IMR-90 (cell line): ENCODE measurements at regions not wholly inside any gene's neighbourhood (a gene's known extent, or its start where the extent isn't known, plus 50 kb on each side); places are given as distances from the start of the nearest gene placed in this dataset.

Experiments used
- ATAC-seq: fragments of 200-7000 bp; cut with Tn5 transposase; 2 replicates; pipeline ENCODE4 v1.9.1; 2020; ENCODE audit warnings: low read depth, mild to moderate bottlenecking, moderate library complexity
- BruUV-seq: library from RNA; stranded (reverse); fragments of 400-500 nt; replicated peaks from 2 replicates; lab custom pipeline; 2021; lab: Mats Ljungman, UMichigan
- CTCF ChIA-PET: fragments of 300-600 bp; formaldehyde crosslinking; extraction: SDS; loops from one replicate; lab custom pipeline; 2021; ENCODE audit warnings: antibody characterized with exemption; lab: Yijun Ruan, JAX
- POLR2A ChIA-PET: fragments of 300-600 bp; sonication (Branson Sonifier 250); formaldehyde crosslinking; loops from one replicate; lab custom pipeline; 2022; ENCODE audit warnings: antibody characterized with exemption; ENCODE audit not compliant: unreplicated experiment; lab: Charles Lee
- DNase-seq: peaks from one replicate; pipeline ENCODE4 v3.0.0; 2013
- H2AFZ ChIP-seq: replicated peaks from 2 replicates; pipeline ENCODE3; 2013; ENCODE audit warnings: low read length, mild to moderate bottlenecking; ENCODE audit not compliant: poor library complexity
- H2AK5ac ChIP-seq: 2 replicates; pipeline ENCODE4 v1.6.1; 2013; ENCODE audit warnings: low read depth, low read length, inconsistent platforms
- H2AK9ac ChIP-seq: replicated peaks from 2 replicates; pipeline ENCODE3; 2013; ENCODE audit warnings: mild to moderate bottlenecking, low read depth, low read length, moderate library complexity; ENCODE audit not compliant: poor library complexity
- H2BK120ac ChIP-seq: 2 replicates; pipeline ENCODE4 v1.6.1; 2013; ENCODE audit warnings: low read depth, low read length, inconsistent platforms
- H2BK15ac ChIP-seq: 3 replicates; pipeline ENCODE4 v1.6.1; 2013; ENCODE audit warnings: low read depth, low read length, inconsistent platforms
- H2BK20ac ChIP-seq: 2 replicates; pipeline ENCODE4 v1.6.1; 2013; ENCODE audit warnings: low read depth, mild to moderate bottlenecking, inconsistent platforms, low read length, moderate library complexity
- H2BK5ac ChIP-seq: 2 replicates; pipeline ENCODE4 v1.6.1; 2013; ENCODE audit warnings: mild to moderate bottlenecking, low read depth, low read length, inconsistent platforms; ENCODE audit not compliant: poor library complexity, severe bottlenecking
- H3K14ac ChIP-seq: replicated peaks from 2 replicates; pipeline ENCODE4 v1.6.1; 2013; ENCODE audit warnings: low read depth, low read length, inconsistent platforms
- H3K18ac ChIP-seq: 2 replicates; pipeline ENCODE4 v1.6.1; 2013; ENCODE audit warnings: low read depth, low read length, control low read depth
- H3K23ac ChIP-seq: 2 replicates; pipeline ENCODE4 v1.6.1; 2013; ENCODE audit warnings: low read depth, low read length, inconsistent platforms
- H3K27ac ChIP-seq: 2 replicates; pipeline ENCODE4 v1.5.1; 2013; ENCODE audit warnings: mild to moderate bottlenecking, control low read depth, low read length; ENCODE audit not compliant: insufficient read depth
- H3K27me3 ChIP-seq: 2 replicates; pipeline ENCODE4 v1.6.1; 2013; ENCODE audit warnings: low read length; ENCODE audit not compliant: control insufficient read depth, insufficient read depth
- H3K36me3 ChIP-seq: 2 replicates; pipeline ENCODE4 v1.6.1; 2013; ENCODE audit warnings: low read length, mixed read lengths; ENCODE audit not compliant: control insufficient read depth, insufficient read depth
- H3K4ac ChIP-seq: 2 replicates; pipeline ENCODE4 v1.6.1; 2013; ENCODE audit warnings: low read depth, low read length, inconsistent platforms
- H3K4me1 ChIP-seq: 2 replicates; pipeline ENCODE4 v1.6.1; 2013; ENCODE audit warnings: low read length, mixed read lengths; ENCODE audit not compliant: control insufficient read depth, insufficient read depth
- H3K4me2 ChIP-seq: 2 replicates; pipeline ENCODE4 v1.6.1; 2013; ENCODE audit warnings: low read depth, mild to moderate bottlenecking, control low read depth, low read length, moderate library complexity
- H3K4me3 ChIP-seq: 2 replicates; pipeline ENCODE4 v1.5.1; 2013; ENCODE audit warnings: low read depth, mild to moderate bottlenecking, control low read depth, low read length, moderate library complexity; ENCODE audit not compliant: insufficient read depth
- H3K56ac ChIP-seq: 2 replicates; pipeline ENCODE4 v1.6.1; 2013; ENCODE audit warnings: low read length, inconsistent platforms; ENCODE audit not compliant: insufficient read depth; ENCODE audit errors: extremely low read depth
- H3K79me1 ChIP-seq, 2 experiments: 2 replicates each; pipeline ENCODE4 v1.6.1; 2013; ENCODE audit warnings: low read length in 2 of 2, inconsistent platforms in 1 of 2, low read depth in 1 of 2
- H3K9ac ChIP-seq: 2 replicates; pipeline ENCODE4 v1.6.1; 2013; ENCODE audit warnings: low read depth, low read length, control low read depth
- H3K9me1 ChIP-seq: 2 replicates; pipeline ENCODE4 v1.6.1; 2013; ENCODE audit warnings: low read length, inconsistent platforms; ENCODE audit not compliant: insufficient read depth
- H3K9me3 ChIP-seq: 2 replicates; pipeline ENCODE4 v1.6.1; 2013; ENCODE audit warnings: low read length; ENCODE audit not compliant: control insufficient read depth, insufficient read depth
- H4K20me1 ChIP-seq: 2 replicates; pipeline ENCODE4 v1.6.1; 2013; ENCODE audit warnings: low read length, inconsistent platforms; ENCODE audit not compliant: insufficient read depth
- H4K5ac ChIP-seq: 2 replicates; pipeline ENCODE4 v1.6.1; 2013; ENCODE audit warnings: mild to moderate bottlenecking, low read depth, low read length, control low read depth
- H4K8ac ChIP-seq, 2 experiments: 2 replicates each; pipeline ENCODE4 v1.6.1; 2013; ENCODE audit warnings: low read depth in 2 of 2, low read length in 2 of 2, control low read depth in 1 of 2, inconsistent platforms in 1 of 2
- H4K91ac ChIP-seq: 2 replicates; pipeline ENCODE4 v1.6.1; 2013; ENCODE audit warnings: low read depth, low read length, inconsistent platforms; ENCODE audit not compliant: insufficient read depth
- BHLHE40 ChIP-seq: fragments of 150-350 bp; IDR thresholded peaks from 2 replicates; pipeline ENCODE4 v1.6.1; 2016; ENCODE audit warnings: mild to moderate bottlenecking, low read depth, low read length
- CEBPB ChIP-seq: IDR thresholded peaks from 2 replicates; pipeline ENCODE4 v1.6.1; 2012; ENCODE audit warnings: low read depth, low read length, improper control_type of control experiment
- CHD1 ChIP-seq: IDR thresholded peaks from 2 replicates; pipeline ENCODE4 v1.6.1; 2012; ENCODE audit warnings: low read depth, low read length, improper control_type of control experiment
- FOS ChIP-seq: fragments of 150-350 bp; IDR thresholded peaks from 2 replicates; pipeline ENCODE4 v1.6.1; 2016; ENCODE audit warnings: low read depth, low read length
- MAFK ChIP-seq: IDR thresholded peaks from 2 replicates; pipeline ENCODE4 v1.6.1; 2012; ENCODE audit warnings: low read depth, low read length, improper control_type of control experiment
- MAZ ChIP-seq: IDR thresholded peaks from 2 replicates; pipeline ENCODE4 v1.6.1; 2012; ENCODE audit warnings: low read depth, mild to moderate bottlenecking, low read length, improper control_type of control experiment, moderate library complexity, borderline replicate concordance
- MXI1 ChIP-seq: IDR thresholded peaks from 2 replicates; pipeline ENCODE4 v1.6.1; 2012; ENCODE audit warnings: low read depth, mild to moderate bottlenecking, low read length, moderate library complexity, borderline replicate concordance
- POLR2A ChIP-seq: IDR thresholded peaks from 2 replicates; pipeline ENCODE4 v1.6.1; 2012; ENCODE audit warnings: mild to moderate bottlenecking, low read depth, low read length
- RAD21 ChIP-seq: IDR thresholded peaks from 2 replicates; pipeline ENCODE4 v1.6.1; 2012; ENCODE audit warnings: low read length, improper control_type of control experiment
- RCOR1 ChIP-seq: IDR thresholded peaks from 2 replicates; pipeline ENCODE4 v1.6.1; 2012; ENCODE audit warnings: mild to moderate bottlenecking, low read length, improper control_type of control experiment; ENCODE audit not compliant: insufficient replicate concordance
- RFX5 ChIP-seq: IDR thresholded peaks from 2 replicates; pipeline ENCODE4 v1.8.0; 2012; ENCODE audit warnings: low read depth, mild to moderate bottlenecking, low read length, moderate library complexity
- SMC3 ChIP-seq: fragments of 150-350 bp; IDR thresholded peaks from 2 replicates; pipeline ENCODE4 v1.6.1; 2016; ENCODE audit warnings: low read depth, mild to moderate bottlenecking, antibody characterized with exemption, low read length, moderate library complexity
- USF2 ChIP-seq: fragments of 150-350 bp; IDR thresholded peaks from 2 replicates; pipeline ENCODE4 v1.6.1; 2017; ENCODE audit warnings: mild to moderate bottlenecking, antibody characterized with exemption, low read length, low read depth
- WGBS, 2 experiments: methylation state at CpG; one replicate each; pipeline versions ENCODE4 v1.1.5 to v1.1.7; 2013; ENCODE audit warnings: missing lambda C conversion rate in 2 of 2; ENCODE audit not compliant: insufficient read length in 1 of 2; ENCODE audit errors: extremely low coverage in 2 of 2; 5-methylcytosine and 5-hydroxymethylcytosine counted together
- dilution Hi-C: fragments of 300-500 bp; cut with HindIII; formaldehyde crosslinking; loops from one replicate; pipeline ENCODE4 v1.14.3; 2018; ENCODE audit warnings: low sequenced_read_pairs; ENCODE audit not compliant: unreplicated experiment
- in situ Hi-C: fragments of 300-500 bp; cut with MboI; formaldehyde crosslinking; loops from 3 replicates; pipeline ENCODE4 v1.14.3; 2019; ENCODE audit warnings: low sequenced_read_pairs, inconsistent platforms, mixed read lengths
- intact Hi-C: fragments of 100-400 bp; cut with micrococcal nuclease; formaldehyde crosslinking; loops from 2 replicates; pipeline ENCODE4 v1.10.0; 2022
- TF ChIP-seq, protein P1 (sequence below): conservative IDR thresholded peaks from 2 replicates; pipeline ENCODE4 v1.5.1; 2012; ENCODE audit warnings: mild to moderate bottlenecking, low read depth, low read length, improper control_type of control experiment

DNA sequence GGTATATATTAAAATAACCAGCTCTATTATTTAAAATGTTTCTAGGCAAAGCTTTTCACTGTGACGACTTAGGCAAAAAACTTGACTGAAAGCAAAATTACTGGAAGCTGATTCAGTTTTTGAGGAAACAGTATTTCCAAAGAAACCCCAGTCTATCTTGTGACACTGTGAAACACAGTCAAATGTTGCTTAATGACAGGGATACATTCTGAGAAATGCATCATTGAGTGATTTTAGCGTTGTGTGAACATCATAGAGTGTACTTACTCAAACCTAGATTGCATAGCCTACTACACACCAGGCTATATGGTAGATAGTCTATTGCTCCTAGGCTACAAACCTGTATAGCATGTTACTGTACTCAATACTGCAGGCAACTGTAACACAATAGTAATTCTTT lies 116.9 kb upstream of the KCNK1 start:
- POLR2A ChIA-PET, result no interaction called here
- intact Hi-C loops, result loop anchor here (2.0 kb wide), 1 partner anchor 48 kb away; no protein-coding TSS in a partner anchor
- H2BK20ac ChIP-seq, result no peak overlapping the region

More for the DNA sequence above, 116.9 kb upstream of the KCNK1 start:
- no peak overlapping the region for H3K4ac ChIP-seq
- no peak overlapping the region for H3K14ac ChIP-seq
- H3K56ac ChIP-seq, result no peak overlapping the region
- H3K9me1 ChIP-seq, result no peaks in the 10 kb centered on the region
- H3K18ac ChIP-seq, result no peak overlapping the region
- no TSS peak for BruUV-seq
- H4K91ac ChIP-seq, result no peak overlapping the region
- no peaks in the 10 kb centered on the region for H3K27me3 ChIP-seq
- in situ Hi-C loops (no loop called here), dilution Hi-C loops (no loop called here)
- H4K5ac ChIP-seq, result no peak overlapping the region
- H3K23ac ChIP-seq, result no peak overlapping the region
- DNase-seq (no peak), ATAC-seq (no peak)
- CTCF ChIA-PET, result no interaction called here
- no peak overlapping the region for H4K8ac ChIP-seq
- H3K27ac ChIP-seq, result no peak overlapping the region
- H3K9me3 ChIP-seq, result peaks cover 7% of the 10 kb centered on the region
- no peak overlapping the region for H3K4me2 ChIP-seq
- H3K4me1 ChIP-seq, result no peaks in the 10 kb centered on the region
- H2AK5ac ChIP-seq, result no peak overlapping the region
- no peak overlapping the region for H3K9ac ChIP-seq
- H3K36me3 ChIP-seq, result no peaks in the 10 kb centered on the region
- no peak overlapping the region for H2AK9ac ChIP-seq
- no peak overlapping the region for H2BK120ac ChIP-seq
- H3K79me1 ChIP-seq, result no peaks in the 10 kb centered on the region
- no CpG with 5 or more reads among the region's 2 CpGs for WGBS, 2 experiments
- no peak overlapping the region for H2BK15ac ChIP-seq
- H2AFZ ChIP-seq, result no peak overlapping the region
- H2BK5ac ChIP-seq, result no peak overlapping the region
- H3K4me3 ChIP-seq, result no peak overlapping the region
- no peaks in the 10 kb centered on the region for H4K20me1 ChIP-seq
- no peak for TF ChIP-seq MAZ
- no peak for TF ChIP-seq USF2
- TF ChIP-seq RCOR1, result no peak
- no peak for TF ChIP-seq CEBPB
- no peak for TF ChIP-seq MAFK
- no peak for TF ChIP-seq RFX5
- no peak for TF ChIP-seq RAD21
- no peak for TF ChIP-seq SMC3
- no peak for TF ChIP-seq POLR2A
- TF ChIP-seq FOS, result no peak
- TF ChIP-seq, protein P1, sequence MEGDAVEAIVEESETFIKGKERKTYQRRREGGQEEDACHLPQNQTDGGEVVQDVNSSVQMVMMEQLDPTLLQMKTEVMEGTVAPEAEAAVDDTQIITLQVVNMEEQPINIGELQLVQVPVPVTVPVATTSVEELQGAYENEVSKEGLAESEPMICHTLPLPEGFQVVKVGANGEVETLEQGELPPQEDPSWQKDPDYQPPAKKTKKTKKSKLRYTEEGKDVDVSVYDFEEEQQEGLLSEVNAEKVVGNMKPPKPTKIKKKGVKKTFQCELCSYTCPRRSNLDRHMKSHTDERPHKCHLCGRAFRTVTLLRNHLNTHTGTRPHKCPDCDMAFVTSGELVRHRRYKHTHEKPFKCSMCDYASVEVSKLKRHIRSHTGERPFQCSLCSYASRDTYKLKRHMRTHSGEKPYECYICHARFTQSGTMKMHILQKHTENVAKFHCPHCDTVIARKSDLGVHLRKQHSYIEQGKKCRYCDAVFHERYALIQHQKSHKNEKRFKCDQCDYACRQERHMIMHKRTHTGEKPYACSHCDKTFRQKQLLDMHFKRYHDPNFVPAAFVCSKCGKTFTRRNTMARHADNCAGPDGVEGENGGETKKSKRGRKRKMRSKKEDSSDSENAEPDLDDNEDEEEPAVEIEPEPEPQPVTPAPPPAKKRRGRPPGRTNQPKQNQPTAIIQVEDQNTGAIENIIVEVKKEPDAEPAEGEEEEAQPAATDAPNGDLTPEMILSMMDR, result no peak
- TF ChIP-seq CHD1, result no peak
- no peak for TF ChIP-seq MXI1
- TF ChIP-seq BHLHE40, result no peak
